ENCODE measurements at regions not wholly inside any gene's neighbourhood (a gene's known extent, or its start where the extent isn't known, plus 50 kb on each side); places are given as distances from the start of the nearest gene placed in this dataset.

DNA sequence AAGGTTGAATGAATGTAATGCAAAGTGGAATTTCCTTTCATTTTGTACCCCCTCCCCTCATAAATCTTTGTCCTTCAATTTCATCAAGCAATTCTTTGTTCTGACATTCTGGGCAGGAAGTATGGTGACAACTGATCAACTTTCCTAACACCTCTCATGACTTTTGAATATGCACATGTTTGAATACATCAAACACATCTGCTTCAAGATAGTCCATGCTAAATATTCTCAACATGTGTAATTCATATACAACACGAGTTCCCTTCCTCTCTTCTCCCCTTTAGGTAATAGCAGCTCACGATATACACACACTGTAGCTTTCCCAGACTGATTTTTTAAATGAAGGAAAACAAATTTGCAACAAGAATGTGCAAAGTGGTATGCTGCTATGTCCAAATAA, 103.6 kb upstream of the EFNA5 start:
- Histone ChIP-seq H3K4me1 (ENCODE audit: control insufficient read depth, insufficient read depth, low read length) (no peaks in the 10 kb centered on the region), H3K36me3 (ENCODE audit: control insufficient read depth in 2 of 2, insufficient read depth in 2 of 2, low read length in 1 of 2) (no peaks in the 10 kb centered on the region), H2AFZ (ENCODE audit: control insufficient read depth, low read depth, low read length) (no peak overlapping the region), H3K9ac (ENCODE audit: control insufficient read depth, insufficient read depth, low read length) (no peak overlapping the region), H3K4me2 (ENCODE audit: control insufficient read depth, insufficient read depth) (no peak overlapping the region), H3K27ac (ENCODE audit: control insufficient read depth, insufficient read depth) (no peak overlapping the region), H3K27me3 (replicated peaks in 1 of 2; ENCODE audit: control insufficient read depth in 2 of 2, insufficient read depth in 2 of 2, low read length in 1 of 2) (no peaks in the 10 kb centered on the region), H3K4me3 (no peak overlapping the region), H4K20me1 (ENCODE audit: control insufficient read depth, insufficient read depth) (no peaks in the 10 kb centered on the region), H3K79me2 (ENCODE audit: control insufficient read depth, insufficient read depth, low read length) (no peaks in the 10 kb centered on the region), H3K9me3 (replicated peaks; ENCODE audit: control insufficient read depth, insufficient read depth, low read length) (no peaks in the 10 kb centered on the region)
- ChIA-PET SMC1A (ENCODE audit: uncharacterized antibody, unreplicated experiment) (interaction anchor here (1.5 to 1.8 kb wide), 2 partner anchors 10 to 12 kb away, joined by 4 to 5 read pairs; no protein-coding TSS in a partner anchor), RAD21 (ENCODE audit: unreplicated experiment) (interaction anchor here (0.9 kb wide), 1 partner anchor 174 kb away, joined by 3 read pairs; no protein-coding TSS in a partner anchor), POLR2A (no interaction called here), CTCF (interaction anchor here (1.0 to 1.1 kb wide), 2 partner anchors 10 to 31 kb away, joined by 3 read pairs; no protein-coding TSS in a partner anchor)
- intact Hi-C loops (cut with micrococcal nuclease; ENCODE audit: unreplicated experiment), result no loop called here
- in situ Hi-C loops (cut with MboI), result no loop called here
- WGBS (ENCODE audit: insufficient coverage, insufficient replicate concordance, low lambda C conversion rate, missing lambda C conversion rate), result 33% methylated on average over 2 of the region's 2 CpGs
- ATAC-seq, result no peak
- TF ChIP-seq CEBPZ (IDR thresholded peaks at IDR 0.05; ENCODE audit: low read depth, low read length) (no peak), ZSCAN29 (IDR thresholded peaks at IDR 0.05) (no peak), SP1 (IDR thresholded peaks at IDR 0.05; ENCODE audit: low read depth, low read length) (no peak), FOXK2 (IDR thresholded peaks at IDR 0.05) (no peak), USF2 (IDR thresholded peaks at IDR 0.05; ENCODE audit: borderline replicate concordance, low read depth, low read length) (no peak), NBN (IDR thresholded peaks at IDR 0.05) (no peak)
- BruUV-seq (replicated peaks), result no TSS peak
- FAIRE-seq, result no peak
- DNase-seq (ENCODE audit: low read depth, low spot score), result no peak

Measured in GM12878 (cell line).